HK-2 (cell line): ENCODE measurements at regions not wholly inside any gene's neighbourhood (a gene's known extent, or its start where the extent isn't known, plus 50 kb on each side); places are given as distances from the start of the nearest gene placed in this dataset.

Experiments used
- DNase-seq: peaks from one replicate; pipeline ENCODE4 v3.0.0-alpha.2; 2018; ENCODE audit not compliant: unreplicated experiment

GRCh38 chr1:175894581-175894980 lies 151.2 kb upstream of the TNR start:
- no peak for DNase-seq

- DNase-seq: no peak
Measured at GRCh38 chr1:175893192-175893591, 149.8 kb upstream of the TNR start.

DNA sequence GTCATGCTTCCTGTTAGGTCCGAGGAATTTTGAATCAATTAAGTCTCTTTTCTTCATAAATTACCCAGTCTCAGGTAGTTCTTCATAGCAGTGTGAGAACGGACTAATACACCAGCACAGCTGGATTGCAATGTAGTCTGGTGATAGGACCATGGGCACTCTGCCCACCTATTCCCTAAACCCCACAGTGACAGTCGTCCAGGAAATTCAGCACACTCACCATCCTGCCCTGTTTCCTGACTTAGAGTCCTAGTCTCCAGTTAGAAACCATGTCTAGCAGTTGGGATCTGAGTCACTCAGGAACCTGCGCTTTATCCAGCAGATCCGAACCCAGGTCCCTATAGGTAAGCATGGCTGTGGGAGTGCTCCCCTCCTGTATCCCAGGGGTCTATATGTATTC lies 149.3 kb upstream of the TNR start:
- DNase-seq: no peak

GRCh38 chr1:175891783-175892309 lies 148.5 kb upstream of the TNR start:
- DNase-seq: no peak

GRCh38 chr1:175890958-175891357 lies 147.6 kb upstream of the TNR start:
- DNase-seq: no peak

GRCh38 chr1:175889848-175890247 lies 146.5 kb upstream of the TNR start:
- no peak for DNase-seq

GRCh38 chr1:175888996-175889395 lies 145.6 kb upstream of the TNR start:
- DNase-seq: no peak

DNA sequence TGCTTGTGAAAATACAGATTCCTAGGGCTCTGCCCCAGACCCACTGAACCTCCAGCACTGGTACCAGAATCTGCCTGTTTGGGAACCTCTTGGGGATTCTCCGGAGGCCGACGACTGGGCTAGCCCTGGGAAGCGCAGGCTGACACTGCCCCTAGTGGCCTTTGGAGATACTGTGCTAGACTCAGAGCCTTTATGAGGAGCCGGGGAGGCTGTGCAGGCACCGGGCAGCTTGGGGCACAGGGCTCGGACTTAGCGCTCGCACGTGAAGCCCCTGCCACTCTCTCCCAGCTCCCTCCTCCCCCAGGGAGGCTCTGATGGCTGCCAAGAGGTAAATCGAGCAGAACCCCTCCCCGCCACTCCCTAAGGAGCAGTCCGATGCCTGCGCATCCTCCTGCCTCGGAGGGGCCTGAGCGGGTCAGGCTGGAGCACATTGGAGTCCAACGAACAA lies 144.6 kb upstream of the TNR start:
- peak; percentile 60 for DNase-seq

DNA sequence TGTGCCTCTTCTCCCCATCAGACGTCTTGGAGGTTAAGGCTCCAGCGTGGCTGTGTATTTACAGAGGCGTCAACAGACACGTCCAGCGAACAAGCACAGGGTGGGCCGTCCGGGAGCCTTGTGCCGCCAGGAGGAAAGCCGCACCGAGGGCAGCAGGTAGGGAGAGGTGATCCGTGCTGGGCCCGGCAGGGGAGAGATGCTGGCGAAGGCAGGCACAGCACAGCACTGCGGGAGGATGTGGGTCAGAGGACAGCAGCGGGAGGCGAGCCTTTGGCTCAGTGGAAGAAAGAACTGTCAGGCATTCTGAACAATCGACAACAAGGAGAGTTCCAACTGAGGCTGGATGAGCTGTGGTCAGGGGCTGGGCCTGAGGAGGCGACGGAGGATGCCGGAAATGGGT lies 144.1 kb upstream of the TNR start:
- no peak for DNase-seq

GRCh38 chr1:175885326-175885725 lies 141.9 kb upstream of the TNR start:
- DNase-seq: no peak

GRCh38 chr1:175884369-175884768 lies 141.0 kb upstream of the TNR start:
- no peak for DNase-seq

DNA sequence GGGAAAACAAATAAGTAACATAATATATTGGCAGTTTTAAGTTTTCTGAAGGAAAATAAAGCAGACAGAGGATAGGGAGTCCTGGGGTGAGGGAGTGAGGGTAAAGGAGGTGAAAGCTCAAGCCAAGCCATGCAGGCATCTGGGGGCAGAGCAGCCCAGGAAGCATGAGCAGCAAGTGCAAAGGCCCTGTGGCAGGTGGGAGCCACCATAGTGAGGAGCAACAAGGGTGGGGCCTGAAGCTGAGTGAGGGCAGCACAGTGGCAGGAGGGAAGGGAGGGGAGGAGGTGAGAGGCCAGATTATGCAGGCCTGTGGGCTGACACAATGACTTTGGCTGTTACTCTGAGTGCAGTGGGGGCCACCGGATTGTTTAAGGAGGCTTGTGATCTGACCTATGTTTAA lies 138.8 kb upstream of the TNR start:
- no peak for DNase-seq

GRCh38 chr1:175881246-175881976 lies 138.0 kb upstream of the TNR start:
- no peak for DNase-seq

- DNase-seq: no peak
Measured at GRCh38 chr1:175878775-175879174, 135.4 kb upstream of the TNR start.

DNA sequence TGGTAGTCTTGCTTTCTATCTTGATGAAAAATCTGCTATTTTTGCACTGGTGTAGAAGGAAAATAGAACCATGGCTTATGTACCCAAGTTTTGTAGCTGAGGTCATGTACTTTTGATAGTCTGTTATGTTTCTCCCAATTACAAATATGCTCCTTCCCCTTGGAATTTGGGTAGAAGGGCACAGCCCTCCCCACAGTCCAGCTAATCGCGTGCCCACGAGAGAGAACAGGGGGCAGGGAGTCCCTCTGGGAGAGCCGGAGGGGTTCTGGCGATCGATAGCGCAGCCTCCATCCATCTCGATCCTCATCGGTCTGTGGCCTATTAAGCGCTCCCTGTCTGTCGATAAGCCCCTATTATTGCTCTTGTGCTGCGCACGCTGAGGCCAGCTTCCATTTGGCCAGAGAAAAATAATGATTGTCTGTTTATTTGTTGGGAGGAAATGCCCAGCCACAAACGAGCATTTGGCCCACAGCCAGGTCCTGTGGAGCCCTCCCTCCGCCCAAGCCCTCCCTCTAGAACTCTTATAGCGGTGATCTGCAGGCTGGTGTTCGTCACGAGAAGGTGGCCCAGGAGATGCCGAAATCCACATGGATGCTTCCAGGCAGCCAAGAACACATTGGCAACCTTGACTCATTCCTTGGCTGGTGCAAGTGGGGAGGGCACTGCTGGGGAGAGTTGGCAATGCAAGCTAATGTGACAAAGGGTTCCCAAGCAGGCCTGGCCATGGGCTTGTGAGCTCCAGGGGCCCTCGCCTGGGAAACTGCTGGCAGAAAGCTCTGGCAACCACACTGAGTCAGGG lies 134.7 kb upstream of the TNR start:
- DNase-seq: no peak

DNA sequence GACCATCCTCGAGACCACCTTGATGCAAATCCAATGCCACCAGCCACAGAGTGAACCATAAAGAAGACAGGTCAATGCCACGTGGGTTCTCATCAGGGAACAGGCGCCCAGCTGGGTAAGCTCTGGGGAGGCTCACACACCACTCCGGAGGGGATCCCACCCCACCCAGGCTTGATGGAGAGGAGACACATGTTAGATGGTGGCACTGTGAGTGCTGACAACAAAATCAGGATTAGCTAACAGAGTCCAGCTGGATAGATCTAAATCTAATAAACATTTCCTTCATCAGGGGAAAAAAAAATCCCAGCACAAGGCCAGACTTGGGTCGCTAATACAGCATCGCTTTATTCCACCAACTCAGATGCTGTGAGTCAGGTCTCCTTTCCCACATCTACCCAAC lies 132.2 kb upstream of the TNR start:
- no peak for DNase-seq

GRCh38 chr1:175874081-175874480 lies 130.7 kb upstream of the TNR start:
- DNase-seq: no peak

- DNase-seq: no peak
Measured at GRCh38 chr1:175873290-175873935, 130.0 kb upstream of the TNR start.

GRCh38 chr1:175872588-175872987 lies 129.2 kb upstream of the TNR start:
- no peak for DNase-seq

GRCh38 chr1:175871647-175872046 lies 128.3 kb upstream of the TNR start:
- DNase-seq: no peak

GRCh38 chr1:175870217-175870616 lies 126.8 kb upstream of the TNR start:
- DNase-seq: no peak

DNA sequence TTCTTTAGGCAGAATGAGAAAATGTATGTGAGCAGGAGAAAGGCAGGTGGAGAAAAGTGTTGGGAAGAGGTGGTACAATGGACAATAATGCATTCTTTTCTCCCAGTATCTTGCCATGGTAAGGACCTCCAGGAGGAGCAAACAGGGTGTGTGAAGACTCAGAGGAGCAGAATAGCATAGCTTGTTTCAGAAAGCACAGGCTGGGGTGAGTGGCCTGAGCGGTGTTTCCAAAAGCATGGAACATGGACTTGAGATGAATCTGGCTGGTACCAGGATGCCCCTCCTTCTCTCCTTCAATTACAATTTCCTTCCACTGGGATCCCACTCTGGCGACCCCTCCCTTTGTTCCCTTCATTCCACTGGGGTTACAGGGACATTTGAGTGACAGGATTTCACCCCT lies 123.4 kb upstream of the TNR start:
- DNase-seq: no peak
